ENCODE measurements at regions not wholly inside any gene's neighbourhood (a gene's known extent, or its start where the extent isn't known, plus 50 kb on each side); places are given as distances from the start of the nearest gene placed in this dataset.

DNA sequence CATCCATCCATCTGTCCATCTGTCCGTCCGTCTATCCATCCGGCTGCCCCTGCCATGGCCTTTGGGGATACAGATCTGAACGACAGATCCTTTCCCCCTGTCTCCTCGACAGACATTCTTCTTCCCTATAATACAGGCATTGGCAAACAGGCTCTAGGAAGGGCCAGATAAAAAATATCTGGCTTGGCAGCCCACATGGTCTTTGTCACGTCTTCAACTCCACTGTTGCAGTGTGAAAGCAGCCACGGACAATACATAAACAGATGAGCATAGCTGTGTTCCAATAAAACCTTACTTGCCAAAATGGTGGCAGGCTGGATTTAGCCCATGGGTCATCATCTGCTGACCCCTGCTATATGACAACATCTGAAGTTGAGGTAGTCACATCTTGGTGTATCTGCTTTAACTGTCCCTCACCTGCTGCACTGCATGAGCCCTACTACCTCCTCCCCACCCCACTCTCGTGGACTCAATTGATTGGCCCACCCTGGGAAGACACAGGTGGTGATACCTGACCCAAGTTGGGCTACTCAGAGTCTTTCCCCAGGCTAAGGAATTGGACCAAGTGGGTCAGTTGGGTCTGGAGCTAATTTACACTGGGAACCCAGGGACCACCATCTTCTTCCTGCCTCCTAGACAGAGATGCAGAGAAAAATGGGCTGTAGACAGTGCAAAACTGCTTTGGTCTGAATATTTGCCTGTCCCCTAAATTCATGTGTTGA lies 128.4 kb upstream of the SMAD3 start:
- intact Hi-C loops (cut with DNase I), result no loop called here
- DNase-seq (ENCODE audit: low spot score), result peak; percentile 2

GRCh38 chr15:66937588-66937987 lies 127.8 kb upstream of the SMAD3 start:
- peak; percentile 3 for DNase-seq (ENCODE audit: low spot score)
- intact Hi-C loops (cut with DNase I), result no loop called here

- intact Hi-C loops (cut with DNase I), result no loop called here
- DNase-seq (ENCODE audit: low spot score), result peak; percentile 9
These were observed 127.1 kb upstream of the SMAD3 start for GRCh38 chr15:66938114-66938830.

DNA sequence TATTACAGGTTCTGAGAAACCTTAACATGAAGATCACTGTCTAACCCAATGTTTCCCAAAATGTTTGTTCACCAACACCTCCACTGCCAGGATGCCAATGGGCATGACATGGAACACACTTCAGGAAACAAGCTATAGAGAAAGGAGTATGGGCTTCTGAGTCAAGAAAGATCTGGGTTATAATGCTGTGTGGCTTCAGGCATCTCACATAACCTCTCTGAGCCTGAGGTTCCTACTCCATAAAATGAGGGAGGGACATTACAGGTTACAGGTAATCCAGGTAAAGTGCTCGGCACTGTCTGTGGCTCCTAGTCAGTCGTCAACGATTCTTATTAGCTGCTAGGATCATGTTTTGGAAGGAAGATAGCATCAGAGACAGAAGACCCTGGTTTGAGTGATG lies 126.4 kb upstream of the SMAD3 start:
- peak; percentile 18 for DNase-seq (ENCODE audit: low spot score)
- intact Hi-C loops (cut with DNase I), result no loop called here

- peak; percentile 75 for DNase-seq (ENCODE audit: low spot score)
- intact Hi-C loops (cut with DNase I), result no loop called here
These were observed 125.9 kb upstream of the SMAD3 start for GRCh38 chr15:66939451-66940023.

- peak; percentile 29 for DNase-seq (ENCODE audit: low spot score)
- intact Hi-C loops (cut with DNase I), result no loop called here
These were observed 125.0 kb upstream of the SMAD3 start for GRCh38 chr15:66940368-66940767.

DNA sequence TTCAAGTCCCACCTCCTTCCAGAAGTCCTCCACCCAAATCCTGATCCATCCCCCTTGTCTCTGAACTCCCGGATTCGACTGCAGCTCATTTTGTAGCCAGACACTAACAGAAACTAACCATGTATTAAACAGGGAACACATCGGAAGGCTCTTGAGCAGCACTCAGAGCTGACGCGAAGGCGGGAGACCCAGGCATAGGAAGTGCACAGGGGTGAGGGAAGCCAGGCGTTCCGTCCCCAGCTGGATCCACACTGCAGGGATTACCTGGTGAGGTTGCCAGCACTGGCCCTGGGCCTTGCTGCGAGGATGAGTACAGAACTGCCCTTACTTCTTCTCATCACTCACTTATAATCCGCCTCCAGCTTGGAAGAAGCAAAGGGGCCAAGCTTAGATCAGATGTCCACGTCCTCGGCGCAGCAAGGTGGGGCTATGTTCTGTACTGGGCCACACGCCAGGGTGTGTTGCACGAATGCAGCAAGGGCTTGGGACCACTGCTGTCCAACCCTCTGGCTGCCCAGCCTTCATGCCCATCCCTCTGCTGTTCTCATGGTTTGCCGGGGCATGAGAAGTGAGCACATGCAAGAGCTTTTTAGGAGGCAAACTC lies 124.2 kb upstream of the SMAD3 start:
- intact Hi-C loops (cut with DNase I), result no loop called here
- peak; percentile 79 for DNase-seq (ENCODE audit: low spot score)

DNA sequence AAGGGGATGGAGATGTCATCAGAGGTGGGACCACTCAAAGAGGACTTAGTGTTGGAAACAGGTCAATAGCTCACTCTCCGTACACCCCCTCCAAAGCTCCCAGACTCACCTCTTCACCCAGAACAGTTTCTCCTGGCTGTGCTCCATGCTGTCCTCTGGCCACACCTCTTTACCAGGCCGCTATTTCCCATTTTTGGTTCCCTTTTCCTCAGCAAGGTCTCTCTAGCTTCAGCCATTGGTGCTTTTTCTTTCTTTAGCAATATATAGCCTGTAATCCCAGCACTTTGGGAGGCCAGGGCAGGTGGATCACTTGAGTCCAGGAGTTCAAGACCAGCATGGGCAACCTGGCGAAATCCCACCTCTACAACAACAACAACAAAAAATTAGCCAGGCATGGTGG lies 123.6 kb upstream of the SMAD3 start:
- no peak for DNase-seq (ENCODE audit: low spot score)
- intact Hi-C loops (cut with DNase I), result no loop called here

DNA sequence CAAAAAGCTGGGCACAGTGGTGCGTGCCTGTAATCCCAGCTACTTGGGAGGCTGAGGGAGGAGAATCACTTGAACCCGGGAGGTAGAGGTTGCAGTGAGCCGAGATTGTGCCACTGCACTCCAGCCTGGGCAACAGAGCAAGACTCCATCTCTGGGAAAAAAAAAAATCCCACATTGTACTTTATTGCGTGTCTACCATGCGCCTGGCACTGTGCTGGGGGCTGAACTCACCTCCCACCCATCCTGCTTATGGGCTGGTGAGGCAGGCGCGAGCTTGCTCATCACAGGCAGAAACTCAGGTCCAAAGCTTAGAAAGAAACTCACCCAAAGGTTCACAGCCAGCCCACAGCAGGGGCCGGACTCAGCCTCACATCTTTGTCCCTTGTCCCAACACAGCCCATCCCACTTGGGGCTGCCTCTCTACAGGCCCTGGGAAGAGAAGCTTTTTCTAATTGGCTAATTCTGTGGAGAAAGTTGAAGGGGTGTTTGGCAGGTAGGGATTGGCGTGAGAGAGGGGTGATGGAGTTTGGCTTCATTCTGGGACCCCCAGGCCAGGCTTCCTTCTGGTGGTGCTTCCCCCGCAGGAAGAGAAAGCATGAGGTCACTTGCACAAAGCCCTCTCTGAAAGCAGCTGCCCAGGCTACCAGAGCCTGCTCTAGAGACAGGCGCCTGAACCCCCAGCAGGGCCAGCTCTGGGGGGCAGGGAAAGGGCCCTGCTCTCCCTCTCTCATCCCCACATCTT lies 122.6 kb upstream of the SMAD3 start:
- intact Hi-C loops (cut with DNase I), result no loop called here
- peak; percentile 69 for DNase-seq (ENCODE audit: low spot score)

DNA sequence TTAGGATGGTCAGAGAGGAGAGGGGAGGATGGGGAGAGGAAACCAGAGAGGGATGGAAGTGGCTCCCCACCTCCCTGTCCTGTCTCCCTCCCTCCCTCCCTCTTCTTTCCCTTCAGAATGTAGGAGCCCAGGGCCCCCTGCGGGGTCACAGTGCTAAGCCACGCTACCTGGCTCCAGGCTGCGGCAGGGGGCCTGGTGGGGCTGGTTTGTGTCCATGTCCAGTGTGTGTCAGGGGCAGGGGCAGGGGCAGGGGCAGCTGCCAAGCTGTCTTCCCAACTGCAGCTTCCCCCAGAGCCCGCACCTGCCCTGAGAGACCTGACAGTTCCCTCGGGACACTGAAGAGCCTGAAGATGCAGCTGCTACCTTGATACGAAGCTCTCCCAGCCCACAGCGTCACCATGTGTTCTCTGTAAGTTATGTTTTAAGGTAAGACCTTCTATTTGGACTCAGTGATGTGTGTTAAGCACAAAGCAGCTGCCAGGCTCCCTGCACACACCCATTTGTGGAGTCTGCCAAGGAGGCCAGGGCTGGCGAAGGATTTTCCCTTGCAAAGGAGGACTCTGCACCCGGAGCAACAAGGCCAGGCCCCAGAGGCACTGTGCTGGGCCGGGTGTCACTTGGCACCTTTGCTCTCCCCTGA lies 121.8 kb upstream of the SMAD3 start:
- intact Hi-C loops (cut with DNase I), result no loop called here

DNA sequence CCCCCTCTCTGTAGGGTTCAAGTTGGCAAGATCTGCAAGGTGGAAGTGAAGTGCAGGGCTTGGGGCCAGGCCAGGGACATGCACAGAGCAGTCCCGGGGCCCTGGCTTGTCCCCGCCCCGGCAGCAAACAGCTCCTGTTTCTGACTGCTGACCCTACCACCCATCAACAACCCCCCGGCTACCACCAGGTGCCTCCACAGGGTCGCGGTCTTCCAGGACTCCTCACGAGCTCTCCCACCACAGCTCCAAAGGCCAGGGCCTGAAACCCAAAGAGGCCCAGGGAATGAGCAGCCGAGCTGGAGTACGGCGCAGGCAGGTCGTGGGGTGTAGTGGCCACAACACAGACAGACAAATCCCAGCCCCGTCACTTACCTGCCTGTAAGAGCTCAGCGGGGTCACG lies 121.3 kb upstream of the SMAD3 start:
- intact Hi-C loops (cut with DNase I), result no loop called here
- peak; percentile 66 for DNase-seq (ENCODE audit: low spot score)

More for the DNA sequence above, 121.8 kb upstream of the SMAD3 start:
- peak; percentile 78 for DNase-seq (ENCODE audit: low spot score)

DNA sequence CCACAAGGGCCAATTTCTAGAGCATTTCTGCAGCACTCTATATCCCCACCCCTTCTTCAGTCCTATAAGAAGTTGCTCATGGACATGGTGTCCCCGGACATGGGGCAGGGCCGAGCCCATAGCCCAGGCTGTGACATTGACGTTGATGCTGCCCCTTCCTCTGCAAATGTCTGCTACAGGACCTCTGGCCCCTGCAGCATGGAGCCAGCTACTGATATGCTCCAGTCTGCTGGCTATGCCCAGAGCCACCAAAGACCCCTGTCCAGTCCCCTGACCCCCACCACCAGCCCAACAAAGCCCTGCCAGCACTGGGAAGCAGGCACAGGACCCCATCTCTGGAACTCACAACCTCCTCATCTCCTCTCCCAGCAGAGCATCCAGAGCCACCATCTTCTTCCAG lies 120.1 kb upstream of the SMAD3 start:
- intact Hi-C loops (cut with DNase I), result loop anchor here (5.0 kb wide), 3 partner anchors 352 to 487 kb away; no protein-coding TSS in a partner anchor
- DNase-seq (ENCODE audit: low spot score), result peak; percentile 48

- intact Hi-C loops (cut with DNase I), result loop anchor here (5.0 kb wide), 3 partner anchors 351 to 486 kb away; no protein-coding TSS in a partner anchor
- DNase-seq (ENCODE audit: low spot score), result peak; percentile 34
These were observed 119.6 kb upstream of the SMAD3 start for GRCh38 chr15:66945842-66946241.

GRCh38 chr15:66946578-66947164 lies 118.7 kb upstream of the SMAD3 start:
- intact Hi-C loops (cut with DNase I), result loop anchor here (5.0 kb wide), 3 partner anchors 351 to 486 kb away; no protein-coding TSS in a partner anchor
- DNase-seq (ENCODE audit: low spot score), result peak; percentile 90

DNA sequence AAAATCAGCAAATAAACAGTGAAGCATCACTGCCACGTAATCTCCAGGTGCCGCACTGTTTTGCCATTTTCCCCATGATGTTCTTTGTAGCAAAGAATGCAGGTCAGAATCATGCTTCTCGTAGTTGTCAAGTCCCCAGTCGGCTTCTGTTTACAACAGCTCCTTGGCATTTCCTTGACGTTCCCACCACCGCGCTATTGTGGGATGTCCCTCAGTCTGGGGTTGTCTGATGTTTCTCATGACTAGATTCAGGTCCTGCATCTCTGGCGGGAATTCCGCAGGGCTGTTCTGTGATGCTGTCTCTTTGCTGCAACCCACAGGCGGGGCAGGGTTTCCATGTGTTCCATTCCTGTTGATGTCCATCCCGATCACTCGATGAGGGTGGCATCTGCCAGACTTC lies 117.9 kb upstream of the SMAD3 start:
- intact Hi-C loops (cut with DNase I), result loop anchor here (5.0 kb wide), 3 partner anchors 350 to 485 kb away; no protein-coding TSS in a partner anchor

GRCh38 chr15:66948294-66948693 lies 117.1 kb upstream of the SMAD3 start:
- intact Hi-C loops (cut with DNase I), result loop anchor here (5.0 kb wide), 3 partner anchors 349 to 484 kb away; no protein-coding TSS in a partner anchor
- DNase-seq (ENCODE audit: low spot score), result no peak

More for the DNA sequence above, 117.9 kb upstream of the SMAD3 start:
- no peak for DNase-seq (ENCODE audit: low spot score)

- intact Hi-C loops (cut with DNase I), result loop anchor here in 1 of 2 donors (5.0 kb wide), 1 partner anchor 502 kb away; no protein-coding TSS in a partner anchor
- DNase-seq (ENCODE audit: low spot score), result no peak
These were observed 115.3 kb upstream of the SMAD3 start for GRCh38 chr15:66950114-66950513.

All from posterior vena cava (tissue), 2 donors.